ENCODE measurements at regions not wholly inside any gene's neighbourhood (a gene's known extent, or its start where the extent isn't known, plus 50 kb on each side); places are given as distances from the start of the nearest gene placed in this dataset.

DNA sequence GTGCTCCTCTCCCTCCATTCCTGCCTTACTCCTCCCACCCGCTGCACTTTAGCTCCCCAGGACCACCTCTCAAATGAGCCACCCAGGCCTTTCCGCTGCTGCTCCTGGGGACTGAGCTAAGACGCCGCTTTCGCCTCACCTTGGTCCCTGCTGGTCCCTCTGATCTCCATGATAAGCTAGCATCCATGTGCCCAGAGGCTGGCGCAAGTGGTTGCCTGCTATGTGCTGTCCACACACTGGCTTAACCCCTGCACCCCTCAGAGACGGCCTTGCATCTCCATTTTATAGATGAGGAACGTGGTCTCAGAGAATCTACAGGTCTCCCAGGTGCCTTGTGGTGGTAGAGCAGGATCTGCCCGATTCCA, 160.1 kb upstream of the PMEPA1 start:
- TF ChIP-seq MAX (IDR thresholded peaks at IDR 0.05) (no peak), EGR1 (IDR thresholded peaks at IDR 0.05; ENCODE audit: borderline replicate concordance, low read depth, low read length) (no peak), KDM1A (IDR thresholded peaks at IDR 0.05; ENCODE audit: borderline replicate concordance, low read length) (no peak), USF2 (IDR thresholded peaks at IDR 0.05; ENCODE audit: low read length) (no peak), CTCF (IDR thresholded peaks at IDR 0.05; ENCODE audit: control extremely low read depth in 1 of 3, insufficient read depth in 1 of 3, low read depth in 1 of 3, low read length in 3 of 3) (no peak), CEBPB (IDR thresholded peaks at IDR 0.05; ENCODE audit: low read depth, low read length) (no peak), POLR2AphosphoS5 (IDR thresholded peaks at IDR 0.05; ENCODE audit: low read depth, low read length) (no peak), POLR2A (IDR thresholded peaks at IDR 0.05; ENCODE audit: control extremely low read depth in 1 of 2, low read depth in 2 of 2, low read length in 2 of 2) (no peak), HDAC2 (IDR thresholded peaks at IDR 0.05; ENCODE audit: borderline replicate concordance in 1 of 2, low read depth in 2 of 2, low read length in 2 of 2) (no peak), RBBP5 (IDR thresholded peaks at IDR 0.05; ENCODE audit: borderline replicate concordance, low read depth, low read length) (no peak), EP300 (IDR thresholded peaks at IDR 0.05; ENCODE audit: borderline replicate concordance in 1 of 2, low read depth in 2 of 2, low read length in 2 of 2) (no peak), ZNF274 (IDR thresholded peaks at IDR 0.05; ENCODE audit: borderline replicate concordance, extremely low read depth, low read length) (no peak), EZH2 (IDR thresholded peaks at IDR 0.05; ENCODE audit: low read depth, low read length, severe bottlenecking) (no peak)

Measured in H1 (cell line).